CD14-positive monocyte (primary cell): ENCODE measurements at regions not wholly inside any gene's neighbourhood (a gene's known extent, or its start where the extent isn't known, plus 50 kb on each side); places are given as distances from the start of the nearest gene placed in this dataset.

Experiments
- DNase-seq, 3 donors: peaks; one replicate each; pipeline ENCODE4 v3.0.0-alpha.2; 2011 to 2022
- H2AFZ ChIP-seq: 2 replicates; pipeline ENCODE4 v1.6.0; 2012; ENCODE audit warnings: mild to moderate bottlenecking, low read depth, low read length, inconsistent platforms; ENCODE audit not compliant: insufficient read depth, poor library complexity, severe bottlenecking
- H3K27ac ChIP-seq, 2 donors: 1 replicate in 1 of 2; 2 replicates in 1 of 2; pipeline ENCODE4 v1.5.1; 2012 to 2013; ENCODE audit warnings: low read length in 2 of 2, control low read depth in 1 of 2, inconsistent platforms in 1 of 2, low read depth in 1 of 2, mild to moderate bottlenecking in 1 of 2
- H3K27me3 ChIP-seq, 2 donors: one replicate each; pipeline versions ENCODE4 v1.6.0 to v1.6.1; 2011 to 2013; ENCODE audit warnings: low read length in 2 of 2; ENCODE audit not compliant: control insufficient read depth in 2 of 2, insufficient read depth in 2 of 2
- H3K36me3 ChIP-seq, 2 donors: replicated peaks in 1 of 2; 1 replicate in 1 of 2; 2 replicates in 1 of 2; pipeline versions ENCODE4 v1.5.1 to v1.6.1; 2012 to 2013; ENCODE audit warnings: low read length in 2 of 2, control low read depth in 1 of 2, inconsistent platforms in 1 of 2, mild to moderate bottlenecking in 1 of 2; ENCODE audit not compliant: insufficient read depth in 2 of 2, control insufficient read depth in 1 of 2
- H3K4me1 ChIP-seq, 2 donors: 1 replicate in 1 of 2; 2 replicates in 1 of 2; pipeline versions ENCODE4 v1.5.1 to v1.6.1; 2012 to 2013; ENCODE audit warnings: low read length in 2 of 2, control low read depth in 1 of 2, inconsistent platforms in 1 of 2, mild to moderate bottlenecking in 1 of 2, moderate library complexity in 1 of 2; ENCODE audit not compliant: insufficient read depth in 2 of 2, control insufficient read depth in 1 of 2
- H3K4me2 ChIP-seq: replicated peaks from 2 replicates; pipeline ENCODE3; 2012; ENCODE audit warnings: low read length, moderate library complexity, mild to moderate bottlenecking; ENCODE audit not compliant: poor library complexity, severe bottlenecking; ENCODE audit errors: extremely low read depth
- H3K4me3 ChIP-seq, 3 experiments: fragments of 200-600 bp in 1 of 3; sonication (generic) in 1 of 3; replicated peaks in 1 of 3; 1 replicate in 2 of 3; 2 replicates in 1 of 3; pipeline ENCODE4 v1.5.1; 2011 to 2013; ENCODE audit warnings: low read length in 3 of 3, mild to moderate bottlenecking in 3 of 3, control low read depth in 2 of 3, low read depth in 2 of 3, inconsistent platforms in 1 of 3, moderate library complexity in 1 of 3
- H3K79me2 ChIP-seq: 2 replicates; pipeline ENCODE4 v1.6.0; 2012; ENCODE audit warnings: mild to moderate bottlenecking, control low read depth, inconsistent platforms, low read length, moderate library complexity; ENCODE audit not compliant: insufficient read depth
- H3K9ac ChIP-seq: 2 replicates; pipeline ENCODE4 v1.6.0; 2017; ENCODE audit warnings: low read length, mild to moderate bottlenecking; ENCODE audit not compliant: insufficient read depth, poor library complexity, severe bottlenecking
- H3K9me3 ChIP-seq, 2 donors: replicated peaks in 1 of 2; 1 replicate in 1 of 2; 2 replicates in 1 of 2; pipeline versions ENCODE4 v1.5.1 to v1.6.1; 2012 to 2013; ENCODE audit warnings: low read length in 2 of 2, control low read depth in 1 of 2; ENCODE audit not compliant: control insufficient read depth in 1 of 2, insufficient read depth in 1 of 2
- H4K20me1 ChIP-seq: 2 replicates; pipeline ENCODE4 v1.6.0; 2012; ENCODE audit warnings: mild to moderate bottlenecking, low read length, control low read depth, moderate library complexity; ENCODE audit not compliant: insufficient read depth
- H3K27ac Mint-ChIP-seq, 7 donors: one replicate each; pipeline ENCODE4 v1.8.0; 2020; ENCODE audit warnings: mild to moderate bottlenecking in 7 of 7, mixed read lengths in 7 of 7, moderate library complexity in 6 of 7, inconsistent platforms in 2 of 7
- H3K27me3 Mint-ChIP-seq, 3 donors: one replicate each; pipeline ENCODE4 v1.8.0; 2021 to 2022; ENCODE audit warnings: low read depth in 3 of 3, mild to moderate bottlenecking in 3 of 3, mixed read lengths in 3 of 3, moderate library complexity in 3 of 3, inconsistent platforms in 1 of 3
- H3K36me3 Mint-ChIP-seq, 2 donors: one replicate each; pipeline ENCODE4 v1.8.0; 2020; ENCODE audit warnings: mixed read lengths in 2 of 2, inconsistent platforms in 1 of 2, mild to moderate bottlenecking in 1 of 2
- H3K4me1 Mint-ChIP-seq: one replicate; pipeline ENCODE4 v1.8.0; 2020; ENCODE audit warnings: mild to moderate bottlenecking, mixed read lengths
- H3K4me3 Mint-ChIP-seq, 2 donors: one replicate each; pipeline ENCODE4 v1.8.0; 2020; ENCODE audit warnings: mild to moderate bottlenecking in 2 of 2, mixed read lengths in 2 of 2, moderate library complexity in 1 of 2
- H3K9me3 Mint-ChIP-seq, 7 donors: one replicate each; pipeline ENCODE4 v1.8.0; 2020 to 2022; ENCODE audit warnings: mixed read lengths in 7 of 7, mild to moderate bottlenecking in 6 of 7, moderate library complexity in 6 of 7, inconsistent platforms in 2 of 7
- CTCF ChIP-seq: fragments of 200-600 bp; IDR thresholded peaks from one replicate; pipeline ENCODE4 v1.8.0; 2022; ENCODE audit warnings: antibody characterized with exemption, mild to moderate bottlenecking
- WGBS: methylation state at CpG from one replicate; pipeline ENCODE4 v1.1.5; 2013; ENCODE audit warnings: missing lambda C conversion rate; ENCODE audit not compliant: insufficient coverage; 5-methylcytosine and 5-hydroxymethylcytosine counted together
- intact Hi-C, 2 donors: fragments of 100-400 bp; cut with micrococcal nuclease; formaldehyde crosslinking; loops; one replicate each; pipeline versions ENCODE4 v1.15.0 to v1.15.1; 2023

- Histone ChIP-seq H4K20me1 (no peaks in the 10 kb centered on the region), H3K79me2 (no peaks in the 10 kb centered on the region), H3K4me3 (no peak overlapping the region), H3K27me3 (no peaks in the 10 kb centered on the region), H3K27ac (no peak overlapping the region), H3K4me2 (no peak overlapping the region), H3K4me1 (peaks cover 12% of the 10 kb centered on the region in 2 donors), H3K36me3 (no peaks in the 10 kb centered on the region), H3K9me3 (no peaks in the 10 kb centered on the region), H3K9ac (no peak overlapping the region), H2AFZ (no peak overlapping the region)
- Mint-ChIP-seq H3K36me3 (no peaks in the 10 kb centered on the region), H3K4me3 (no peak overlapping the region), H3K9me3 (peaks cover 0 to 4% (median 0%) of the 10 kb centered on the region in 7 donors), H3K27ac (no peak overlapping the region), H3K27me3 (peaks cover 0 to 7% (median 4%) of the 10 kb centered on the region in 3 donors), H3K4me1 (peaks cover 11% of the 10 kb centered on the region)
- no peak for TF ChIP-seq CTCF
- no peak for DNase-seq
- 100% methylated on average over 3 of the region's 3 CpGs for WGBS
- intact Hi-C loops = no loop called here
These were observed 75.6 kb downstream of the RMI2 start for GRCh38 chr16:11420895-11421294.

DNA sequence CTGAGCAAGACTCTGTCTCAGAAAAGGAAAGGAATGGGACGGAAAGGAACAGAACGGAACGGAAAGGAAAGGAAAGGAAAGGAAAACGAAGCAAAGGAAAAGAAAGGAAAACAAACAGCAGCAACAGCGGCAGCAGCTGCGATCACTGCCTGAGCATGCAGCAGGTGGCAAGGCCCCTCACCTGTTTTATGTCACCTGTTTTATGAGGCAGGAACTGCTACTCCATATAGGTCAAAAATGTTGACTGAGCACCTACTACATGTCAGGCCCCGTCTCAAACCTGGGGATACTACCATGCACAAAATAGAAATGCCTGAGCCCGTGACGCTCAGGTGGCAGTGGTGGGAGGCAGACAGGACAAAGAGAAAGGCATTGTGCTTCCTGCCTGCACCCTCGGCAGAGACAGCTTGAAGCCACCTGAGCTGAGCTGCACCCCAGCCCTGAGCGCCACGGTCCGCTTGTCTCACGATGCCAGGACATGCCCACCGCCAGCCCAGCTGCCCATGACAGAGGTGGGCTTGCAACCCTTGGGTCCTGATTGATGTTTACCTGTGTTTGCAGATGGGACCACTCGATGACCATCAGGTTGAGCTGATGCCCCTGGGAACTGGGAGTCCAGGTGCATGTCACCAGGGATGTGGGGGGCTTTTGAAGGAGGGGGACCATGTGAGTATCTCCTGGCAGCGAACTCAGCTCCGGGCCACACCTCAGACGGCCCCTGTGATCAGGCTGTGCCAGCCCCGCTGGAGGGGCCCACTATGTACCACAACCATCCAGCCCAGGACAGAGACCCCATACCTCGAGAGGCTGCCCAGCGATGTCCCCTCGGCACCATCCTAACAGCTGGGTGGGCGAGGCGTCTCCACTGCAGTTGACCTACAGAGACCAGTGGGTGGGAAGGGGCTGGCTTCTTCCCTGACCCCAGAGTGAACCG is 77.4 kb downstream of the RMI2 start:
- no peak overlapping the region for H3K9ac ChIP-seq
- no peaks in the 10 kb centered on the region for H4K20me1 ChIP-seq
- no peak for TF ChIP-seq CTCF
- H3K4me1 Mint-ChIP-seq = peaks cover 11% of the 10 kb centered on the region
- DNase-seq = no peak
- peaks cover 0 to 4% (median 2%) of the 10 kb centered on the region in 7 donors for H3K9me3 Mint-ChIP-seq
- no peak overlapping the region for H3K4me3 ChIP-seq
- H3K9me3 ChIP-seq = no peaks in the 10 kb centered on the region
- intact Hi-C loops = no loop called here
- no peak overlapping the region for H3K27ac ChIP-seq
- H3K4me3 Mint-ChIP-seq = no peak overlapping the region
- H3K36me3 ChIP-seq = no peaks in the 10 kb centered on the region
- H3K79me2 ChIP-seq = no peaks in the 10 kb centered on the region
- peaks cover 0 to 5% (median 4%) of the 10 kb centered on the region in 3 donors for H3K27me3 Mint-ChIP-seq
- H3K4me2 ChIP-seq = no peak overlapping the region
- peak overlapping the region in 2 of 7 donors; percentile 72 to 83 for H3K27ac Mint-ChIP-seq
- H3K27me3 ChIP-seq = no peaks in the 10 kb centered on the region
- WGBS = 86% methylated on average over 18 of the region's 26 CpGs
- H3K36me3 Mint-ChIP-seq = no peaks in the 10 kb centered on the region
- peak overlapping the region; percentile 35 for H2AFZ ChIP-seq
- peaks cover 12% of the 10 kb centered on the region in 2 donors for H3K4me1 ChIP-seq
